Gastroesophageal sphincter (tissue), 4 donors: ENCODE measurements at regions not wholly inside any gene's neighbourhood (a gene's known extent, or its start where the extent isn't known, plus 50 kb on each side); places are given as distances from the start of the nearest gene placed in this dataset.

Experiments used
- ATAC-seq: fragments of 150-250 bp; one replicate; pipeline ENCODE4 v1.9.1; 2016; ENCODE audit warnings: mild to moderate bottlenecking, moderate library complexity
- H3K27ac ChIP-seq, 4 donors: fragments of 200-600 bp; sonication (generic) in 3 of 4; 1 replicate in 3 of 4; 2 replicates in 1 of 4; pipeline ENCODE4 v1.5.1; 2016 to 2019
- H3K27me3 ChIP-seq: fragments of 200-600 bp; sonication (generic); one replicate; pipeline ENCODE4 v1.5.1; 2019
- H3K36me3 ChIP-seq, 2 donors: fragments of 200-600 bp; sonication (generic); one replicate each; pipeline ENCODE4 v1.5.1; 2019; ENCODE audit warnings: control low read depth in 1 of 2
- H3K4me1 ChIP-seq, 3 donors: fragments of 200-600 bp; sonication (generic); 1 replicate in 2 of 3; 2 replicates in 1 of 3; pipeline ENCODE4 v1.5.1; 2016 to 2019; ENCODE audit warnings: control low read depth in 2 of 3
- H3K4me3 ChIP-seq, 2 donors: fragments of 200-600 bp; sonication (generic); one replicate each; pipeline ENCODE4 v1.5.1; 2019; ENCODE audit warnings: mild to moderate bottlenecking in 1 of 2, moderate library complexity in 1 of 2
- H3K9me3 ChIP-seq, 3 donors: fragments of 200-600 bp; sonication (generic); one replicate each; pipeline ENCODE4 v1.5.1; 2017 to 2019; ENCODE audit warnings: control low read depth in 2 of 3
- CTCF ChIP-seq, 4 experiments: fragments of 200-600 bp in 2 of 4; fragments of 450-650 bp in 2 of 4; sonication (generic) in 1 of 4; IDR thresholded peaks; one replicate each; pipeline ENCODE4 v1.5.1; 2017 to 2019; ENCODE audit warnings: antibody characterized with exemption in 4 of 4, mild to moderate bottlenecking in 2 of 4, moderate library complexity in 2 of 4
- EP300 ChIP-seq: sonication (generic); formaldehyde crosslinking; IDR thresholded peaks from one replicate; pipeline ENCODE4 v1.6.1; 2017; ENCODE audit warnings: antibody characterized with exemption, mild to moderate bottlenecking
- POLR2A ChIP-seq, 2 donors: fragments of 450-650 bp; IDR thresholded peaks; one replicate each; pipeline ENCODE4 v1.6.1; 2017; ENCODE audit warnings: antibody characterized with exemption in 2 of 2, mild to moderate bottlenecking in 2 of 2, moderate library complexity in 1 of 2
- POLR2AphosphoS5 ChIP-seq: sonication (generic); formaldehyde crosslinking; IDR thresholded peaks from one replicate; pipeline ENCODE4 v1.6.1; 2017; ENCODE audit warnings: antibody characterized with exemption
- WGBS, 2 donors: methylation state at CpG; one replicate each; pipeline ENCODE4 v1.1.5; 2018; ENCODE audit warnings: low coverage in 1 of 2; 5-methylcytosine and 5-hydroxymethylcytosine counted together

- H3K4me1 ChIP-seq, result no peaks in the 10 kb centered on the region
- no peaks in the 10 kb centered on the region for H3K27me3 ChIP-seq
- H3K9me3 ChIP-seq, result no peaks in the 10 kb centered on the region
- H3K27ac ChIP-seq, result no peak overlapping the region
- ATAC-seq, result peak; percentile 76
- 64% methylated on average over 1 of the region's 1 CpG; no CpG with 5 or more reads in 1 of the 2 donors for WGBS, 2 donors
- no peak overlapping the region for H3K4me3 ChIP-seq
- no peak for TF ChIP-seq EP300
- TF ChIP-seq POLR2AphosphoS5, result no peak
- TF ChIP-seq POLR2A (IDR thresholded peaks at IDR 0.05), result no peak
- TF ChIP-seq CTCF (IDR thresholded peaks at IDR 0.05), result no peak
- no peaks in the 10 kb centered on the region for H3K36me3 ChIP-seq
Measured at GRCh38 chr5:19314840-19315239, 673.2 kb downstream of the CDH18 start.

GRCh38 chr5:19319252-19319651 lies 668.7 kb downstream of the CDH18 start:
- Histone ChIP-seq H3K27me3 (no peaks in the 10 kb centered on the region), H3K27ac (no peak overlapping the region), H3K4me1 (no peaks in the 10 kb centered on the region), H3K4me3 (no peak overlapping the region), H3K9me3 (no peaks in the 10 kb centered on the region), H3K36me3 (no peaks in the 10 kb centered on the region)
- 94% methylated on average over 1 of the region's 1 CpG; no CpG with 5 or more reads in 1 of the 2 donors for WGBS, 2 donors
- no peak for TF ChIP-seq CTCF (IDR thresholded peaks at IDR 0.05)
- no peak for TF ChIP-seq POLR2A (IDR thresholded peaks at IDR 0.05)
- no peak for TF ChIP-seq POLR2AphosphoS5
- TF ChIP-seq EP300, result no peak
- no peak for ATAC-seq

- Histone ChIP-seq H3K27me3 (no peaks in the 10 kb centered on the region), H3K36me3 (no peaks in the 10 kb centered on the region), H3K4me3 (no peak overlapping the region), H3K27ac (no peak overlapping the region), H3K9me3 (no peaks in the 10 kb centered on the region), H3K4me1 (no peaks in the 10 kb centered on the region)
- WGBS, 2 donors, result 50 to 96% methylated on average over 2 to 4 of the region's 4 CpGs
- peak; percentile 48 for ATAC-seq
- TF ChIP-seq EP300, result no peak
- no peak for TF ChIP-seq POLR2AphosphoS5
- TF ChIP-seq CTCF (IDR thresholded peaks at IDR 0.05), result no peak
- TF ChIP-seq POLR2A (IDR thresholded peaks at IDR 0.05), result no peak
Measured at GRCh38 chr5:19322716-19323485, 665.1 kb downstream of the CDH18 start.

GRCh38 chr5:19334278-19334677 lies 653.7 kb downstream of the CDH18 start:
- 64 to 77% methylated on average over 6 of the region's 6 CpGs for WGBS, 2 donors
- no peak overlapping the region for H3K4me3 ChIP-seq

More at GRCh38 chr5:19334278-19334677, 653.7 kb downstream of the CDH18 start:
- no peaks in the 10 kb centered on the region for H3K4me1 ChIP-seq
- no peak for ATAC-seq
- H3K36me3 ChIP-seq, result no peaks in the 10 kb centered on the region
- no peaks in the 10 kb centered on the region for H3K27me3 ChIP-seq
- TF ChIP-seq POLR2AphosphoS5, result no peak
- no peak for TF ChIP-seq POLR2A (IDR thresholded peaks at IDR 0.05)
- no peak for TF ChIP-seq CTCF (IDR thresholded peaks at IDR 0.05)
- no peak for TF ChIP-seq EP300
- peaks cover 0 to 17% (median 0%) of the 10 kb centered on the region in 3 donors for H3K9me3 ChIP-seq
- H3K27ac ChIP-seq, result no peak overlapping the region
